IMR-90 (cell line): ENCODE measurements at regions not wholly inside any gene's neighbourhood (a gene's known extent, or its start where the extent isn't known, plus 50 kb on each side); places are given as distances from the start of the nearest gene placed in this dataset.

Experiments
- ATAC-seq: fragments of 200-7000 bp; cut with Tn5 transposase; 2 replicates; pipeline ENCODE4 v1.9.1; 2020; ENCODE audit warnings: low read depth, mild to moderate bottlenecking, moderate library complexity
- BruUV-seq: library from RNA; stranded (reverse); fragments of 400-500 nt; replicated peaks from 2 replicates; lab custom pipeline; 2021; lab: Mats Ljungman, UMichigan
- CTCF ChIA-PET: fragments of 300-600 bp; formaldehyde crosslinking; extraction: SDS; loops from one replicate; lab custom pipeline; 2021; ENCODE audit warnings: antibody characterized with exemption; lab: Yijun Ruan, JAX
- POLR2A ChIA-PET: fragments of 300-600 bp; sonication (Branson Sonifier 250); formaldehyde crosslinking; loops from one replicate; lab custom pipeline; 2022; ENCODE audit warnings: antibody characterized with exemption; ENCODE audit not compliant: unreplicated experiment; lab: Charles Lee
- DNase-seq: peaks from one replicate; pipeline ENCODE4 v3.0.0; 2013
- H2AFZ ChIP-seq: replicated peaks from 2 replicates; pipeline ENCODE3; 2013; ENCODE audit warnings: low read length, mild to moderate bottlenecking; ENCODE audit not compliant: poor library complexity
- H2AK5ac ChIP-seq: 2 replicates; pipeline ENCODE4 v1.6.1; 2013; ENCODE audit warnings: low read depth, low read length, inconsistent platforms
- H2AK9ac ChIP-seq: replicated peaks from 2 replicates; pipeline ENCODE3; 2013; ENCODE audit warnings: mild to moderate bottlenecking, low read depth, low read length, moderate library complexity; ENCODE audit not compliant: poor library complexity
- H2BK120ac ChIP-seq: 2 replicates; pipeline ENCODE4 v1.6.1; 2013; ENCODE audit warnings: low read depth, low read length, inconsistent platforms
- H2BK15ac ChIP-seq: 3 replicates; pipeline ENCODE4 v1.6.1; 2013; ENCODE audit warnings: low read depth, low read length, inconsistent platforms
- H2BK20ac ChIP-seq: 2 replicates; pipeline ENCODE4 v1.6.1; 2013; ENCODE audit warnings: low read depth, mild to moderate bottlenecking, inconsistent platforms, low read length, moderate library complexity
- H2BK5ac ChIP-seq: 2 replicates; pipeline ENCODE4 v1.6.1; 2013; ENCODE audit warnings: mild to moderate bottlenecking, low read depth, low read length, inconsistent platforms; ENCODE audit not compliant: poor library complexity, severe bottlenecking
- H3K14ac ChIP-seq: replicated peaks from 2 replicates; pipeline ENCODE4 v1.6.1; 2013; ENCODE audit warnings: low read depth, low read length, inconsistent platforms
- H3K18ac ChIP-seq: 2 replicates; pipeline ENCODE4 v1.6.1; 2013; ENCODE audit warnings: low read depth, low read length, control low read depth
- H3K23ac ChIP-seq: 2 replicates; pipeline ENCODE4 v1.6.1; 2013; ENCODE audit warnings: low read depth, low read length, inconsistent platforms
- H3K27ac ChIP-seq: 2 replicates; pipeline ENCODE4 v1.5.1; 2013; ENCODE audit warnings: mild to moderate bottlenecking, control low read depth, low read length; ENCODE audit not compliant: insufficient read depth
- H3K27me3 ChIP-seq: 2 replicates; pipeline ENCODE4 v1.6.1; 2013; ENCODE audit warnings: low read length; ENCODE audit not compliant: control insufficient read depth, insufficient read depth
- H3K36me3 ChIP-seq: 2 replicates; pipeline ENCODE4 v1.6.1; 2013; ENCODE audit warnings: low read length, mixed read lengths; ENCODE audit not compliant: control insufficient read depth, insufficient read depth
- H3K4ac ChIP-seq: 2 replicates; pipeline ENCODE4 v1.6.1; 2013; ENCODE audit warnings: low read depth, low read length, inconsistent platforms
- H3K4me1 ChIP-seq: 2 replicates; pipeline ENCODE4 v1.6.1; 2013; ENCODE audit warnings: low read length, mixed read lengths; ENCODE audit not compliant: control insufficient read depth, insufficient read depth
- H3K4me2 ChIP-seq: 2 replicates; pipeline ENCODE4 v1.6.1; 2013; ENCODE audit warnings: low read depth, mild to moderate bottlenecking, control low read depth, low read length, moderate library complexity
- H3K4me3 ChIP-seq: 2 replicates; pipeline ENCODE4 v1.5.1; 2013; ENCODE audit warnings: low read depth, mild to moderate bottlenecking, control low read depth, low read length, moderate library complexity; ENCODE audit not compliant: insufficient read depth
- H3K56ac ChIP-seq: 2 replicates; pipeline ENCODE4 v1.6.1; 2013; ENCODE audit warnings: low read length, inconsistent platforms; ENCODE audit not compliant: insufficient read depth; ENCODE audit errors: extremely low read depth
- H3K79me1 ChIP-seq, 2 experiments: 2 replicates each; pipeline ENCODE4 v1.6.1; 2013; ENCODE audit warnings: low read length in 2 of 2, inconsistent platforms in 1 of 2, low read depth in 1 of 2
- H3K9ac ChIP-seq: 2 replicates; pipeline ENCODE4 v1.6.1; 2013; ENCODE audit warnings: low read depth, low read length, control low read depth
- H3K9me1 ChIP-seq: 2 replicates; pipeline ENCODE4 v1.6.1; 2013; ENCODE audit warnings: low read length, inconsistent platforms; ENCODE audit not compliant: insufficient read depth
- H3K9me3 ChIP-seq: 2 replicates; pipeline ENCODE4 v1.6.1; 2013; ENCODE audit warnings: low read length; ENCODE audit not compliant: control insufficient read depth, insufficient read depth
- H4K20me1 ChIP-seq: 2 replicates; pipeline ENCODE4 v1.6.1; 2013; ENCODE audit warnings: low read length, inconsistent platforms; ENCODE audit not compliant: insufficient read depth
- H4K5ac ChIP-seq: 2 replicates; pipeline ENCODE4 v1.6.1; 2013; ENCODE audit warnings: mild to moderate bottlenecking, low read depth, low read length, control low read depth
- H4K8ac ChIP-seq, 2 experiments: 2 replicates each; pipeline ENCODE4 v1.6.1; 2013; ENCODE audit warnings: low read depth in 2 of 2, low read length in 2 of 2, control low read depth in 1 of 2, inconsistent platforms in 1 of 2
- H4K91ac ChIP-seq: 2 replicates; pipeline ENCODE4 v1.6.1; 2013; ENCODE audit warnings: low read depth, low read length, inconsistent platforms; ENCODE audit not compliant: insufficient read depth
- ELK1 ChIP-seq: fragments of 150-350 bp; IDR thresholded peaks from 2 replicates; pipeline ENCODE4 v1.6.1; 2016; ENCODE audit warnings: low read depth, mild to moderate bottlenecking, low read length, moderate library complexity, borderline replicate concordance
- WGBS, 2 experiments: methylation state at CpG; one replicate each; pipeline versions ENCODE4 v1.1.5 to v1.1.7; 2013; ENCODE audit warnings: missing lambda C conversion rate in 2 of 2; ENCODE audit not compliant: insufficient read length in 1 of 2; ENCODE audit errors: extremely low coverage in 2 of 2; 5-methylcytosine and 5-hydroxymethylcytosine counted together
- dilution Hi-C: fragments of 300-500 bp; cut with HindIII; formaldehyde crosslinking; loops from one replicate; pipeline ENCODE4 v1.14.3; 2018; ENCODE audit warnings: low sequenced_read_pairs; ENCODE audit not compliant: unreplicated experiment
- in situ Hi-C: fragments of 300-500 bp; cut with MboI; formaldehyde crosslinking; loops from 3 replicates; pipeline ENCODE4 v1.14.3; 2019; ENCODE audit warnings: low sequenced_read_pairs, inconsistent platforms, mixed read lengths
- intact Hi-C: fragments of 100-400 bp; cut with micrococcal nuclease; formaldehyde crosslinking; loops from 2 replicates; pipeline ENCODE4 v1.10.0; 2022

DNA sequence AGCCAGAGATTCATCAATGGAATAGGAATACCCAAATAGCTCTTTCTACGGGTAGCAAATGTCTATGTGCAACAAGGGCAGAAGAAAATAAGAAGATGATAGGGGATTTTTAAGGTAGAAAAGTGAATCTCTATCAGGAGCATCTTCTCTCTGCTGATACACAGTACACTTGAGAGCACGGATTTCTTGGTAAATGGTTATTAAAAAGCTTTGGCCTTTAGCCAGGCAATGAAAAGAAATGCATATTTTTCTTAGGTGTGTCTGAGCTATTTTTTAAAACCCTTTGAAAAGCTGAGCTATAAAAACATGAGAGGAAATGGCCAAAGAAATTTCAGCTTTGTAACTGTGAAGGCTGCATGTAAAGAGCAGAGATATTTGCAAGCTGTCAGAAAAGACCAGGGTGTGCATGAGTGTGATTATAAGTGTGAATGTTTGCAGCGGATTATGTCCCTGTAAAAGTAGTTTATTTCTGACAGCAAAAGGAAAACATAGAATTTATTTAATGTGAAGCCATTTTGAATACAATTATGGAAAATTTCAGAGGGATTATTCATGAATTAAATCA lies 487.1 kb upstream of the PIK3R1 start:
- no peaks in the 10 kb centered on the region for H3K36me3 ChIP-seq
- 0 out of 2 replicates have a peak, but pooled peaks cover 2% of the 10 kb centered on the region for H3K9me3 ChIP-seq
- no TSS peak for BruUV-seq
- intact Hi-C loops = no loop called here
- POLR2A ChIA-PET = no interaction called here
- H2AK5ac ChIP-seq = no peak overlapping the region
- H3K9me1 ChIP-seq = no peaks in the 10 kb centered on the region
- H3K4me3 ChIP-seq = no peak overlapping the region
- no peaks in the 10 kb centered on the region for H3K27me3 ChIP-seq
- DNase-seq = no peak
- CTCF ChIA-PET = interaction anchor here (1.1 kb wide), 1 partner anchor 22 kb away, joined by 3 read pairs; no protein-coding TSS in a partner anchor
- H2BK15ac ChIP-seq = no peak overlapping the region
- no peak overlapping the region for H4K91ac ChIP-seq
- in situ Hi-C loops = no loop called here
- H2BK120ac ChIP-seq = no peak overlapping the region
- H3K79me1 ChIP-seq = no peaks in the 10 kb centered on the region
- no peaks in the 10 kb centered on the region for H3K4me1 ChIP-seq
- no peak overlapping the region for H3K56ac ChIP-seq
- H3K18ac ChIP-seq = no peak overlapping the region
- TF ChIP-seq ELK1 = no peak
- no peak overlapping the region for H3K9ac ChIP-seq
- H2BK5ac ChIP-seq = no peak overlapping the region
- H4K20me1 ChIP-seq = no peaks in the 10 kb centered on the region
- no peak overlapping the region for H4K8ac ChIP-seq
- H2AFZ ChIP-seq = no peak overlapping the region
- ATAC-seq = no peak
- no peak overlapping the region for H3K4ac ChIP-seq
- H3K4me2 ChIP-seq = no peak overlapping the region
- H3K14ac ChIP-seq = no peak overlapping the region
- no peak overlapping the region for H2BK20ac ChIP-seq
- no peak overlapping the region for H4K5ac ChIP-seq
- H2AK9ac ChIP-seq = no peak overlapping the region
- no CpG with 5 or more reads among the region's 3 CpGs for WGBS, 2 experiments
- H3K23ac ChIP-seq = no peak overlapping the region
- no peak overlapping the region for H3K27ac ChIP-seq
- dilution Hi-C loops = no loop called here
